MCF 10A (cell line): ENCODE measurements at regions not wholly inside any gene's neighbourhood (a gene's known extent, or its start where the extent isn't known, plus 50 kb on each side); places are given as distances from the start of the nearest gene placed in this dataset.

Source experiments
- BruUV-seq: library from RNA; stranded (reverse); fragments of 400-500 nt; replicated peaks from 2 replicates; lab custom pipeline; 2021; lab: Mats Ljungman, UMichigan
- CTCF ChIA-PET: fragments of 300-600 bp; sonication (Branson Sonifier 250); formaldehyde crosslinking; extraction: SDS; loops from one replicate; lab custom pipeline; 2021; ENCODE audit warnings: antibody characterized with exemption, inconsistent platforms; lab: Yijun Ruan, JAX
- POLR2A ChIA-PET: fragments of 300-600, 350-650 bp; sonication (Branson Sonifier 250); formaldehyde crosslinking; extraction: SDS; loops from one replicate; lab custom pipeline; 2020; ENCODE audit warnings: antibody characterized with exemption, inconsistent platforms; lab: Yijun Ruan, JAX
- DNase-seq: peaks from one replicate; pipeline ENCODE4 v3.0.0-alpha.2; 2018; ENCODE audit not compliant: unreplicated experiment
- H3K27ac Mint-ChIP-seq: one replicate; pipeline ENCODE4 v1.8.0; 2022; ENCODE audit warnings: mild to moderate bottlenecking, low read depth, mixed read lengths; ENCODE audit not compliant: unreplicated experiment
- H3K27me3 Mint-ChIP-seq: one replicate; pipeline ENCODE4 v1.8.0; 2022; ENCODE audit warnings: mixed read lengths; ENCODE audit not compliant: insufficient read depth, unreplicated experiment
- H3K36me3 Mint-ChIP-seq: one replicate; pipeline ENCODE4 v1.8.0; 2022; ENCODE audit warnings: mild to moderate bottlenecking, moderate library complexity, mixed read lengths; ENCODE audit not compliant: insufficient read depth, unreplicated experiment
- H3K4me1 Mint-ChIP-seq: one replicate; pipeline ENCODE4 v1.8.0; 2022; ENCODE audit warnings: mixed read lengths; ENCODE audit not compliant: insufficient read depth, unreplicated experiment
- H3K4me3 Mint-ChIP-seq: one replicate; pipeline ENCODE4 v1.8.0; 2022; ENCODE audit warnings: mild to moderate bottlenecking, moderate library complexity, mixed read lengths; ENCODE audit not compliant: unreplicated experiment
- H3K9me3 Mint-ChIP-seq: one replicate; pipeline ENCODE4 v1.8.0; 2022; ENCODE audit warnings: mixed read lengths; ENCODE audit not compliant: unreplicated experiment
- intact Hi-C: fragments of 100-400 bp; cut with micrococcal nuclease; formaldehyde crosslinking; loops from 2 replicates; pipeline ENCODE4 v1.14.1; 2022
- TF ChIP-seq, protein P1 (sequence below): fragments of 200-600 bp; IDR thresholded peaks from one replicate; pipeline ENCODE4 v1.8.0; 2022; ENCODE audit warnings: antibody characterized with exemption, mild to moderate bottlenecking; ENCODE audit not compliant: unreplicated experiment

DNA sequence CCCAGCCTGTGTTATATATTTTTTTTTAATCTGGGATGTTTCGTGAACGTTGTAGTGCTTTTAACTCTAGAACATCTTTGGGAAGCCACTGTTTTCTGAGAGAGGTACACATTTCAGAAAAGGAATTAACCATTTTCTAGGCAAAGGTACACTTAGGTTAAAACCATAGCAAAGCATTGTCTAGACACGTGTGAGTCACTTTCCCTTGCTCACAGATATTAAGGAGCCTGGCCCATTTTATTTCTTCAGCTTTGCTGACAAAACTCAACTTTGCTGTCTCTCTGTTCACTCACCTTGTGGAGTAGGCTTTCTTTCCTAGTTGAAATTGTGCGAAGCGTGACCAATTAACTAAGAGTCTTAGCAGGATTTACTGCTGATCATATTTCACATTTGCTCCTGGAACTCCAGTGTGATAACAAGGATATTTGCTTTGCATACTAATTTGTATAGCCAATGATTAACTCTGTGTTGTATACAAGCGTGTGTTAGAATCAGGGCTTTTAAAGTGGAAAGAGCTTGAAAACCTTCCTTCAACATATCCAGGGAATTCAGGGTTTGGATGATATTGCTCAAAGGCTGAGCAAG lies 215.0 kb upstream of the AGAP1 start:
- intact Hi-C loops = no loop called here
- H3K27me3 Mint-ChIP-seq = peaks cover 48% of the 10 kb centered on the region
- no peaks in the 10 kb centered on the region for H3K36me3 Mint-ChIP-seq
- no TSS peak for BruUV-seq
- DNase-seq = no peak
- POLR2A ChIA-PET = no interaction called here
- TF ChIP-seq, protein P1, sequence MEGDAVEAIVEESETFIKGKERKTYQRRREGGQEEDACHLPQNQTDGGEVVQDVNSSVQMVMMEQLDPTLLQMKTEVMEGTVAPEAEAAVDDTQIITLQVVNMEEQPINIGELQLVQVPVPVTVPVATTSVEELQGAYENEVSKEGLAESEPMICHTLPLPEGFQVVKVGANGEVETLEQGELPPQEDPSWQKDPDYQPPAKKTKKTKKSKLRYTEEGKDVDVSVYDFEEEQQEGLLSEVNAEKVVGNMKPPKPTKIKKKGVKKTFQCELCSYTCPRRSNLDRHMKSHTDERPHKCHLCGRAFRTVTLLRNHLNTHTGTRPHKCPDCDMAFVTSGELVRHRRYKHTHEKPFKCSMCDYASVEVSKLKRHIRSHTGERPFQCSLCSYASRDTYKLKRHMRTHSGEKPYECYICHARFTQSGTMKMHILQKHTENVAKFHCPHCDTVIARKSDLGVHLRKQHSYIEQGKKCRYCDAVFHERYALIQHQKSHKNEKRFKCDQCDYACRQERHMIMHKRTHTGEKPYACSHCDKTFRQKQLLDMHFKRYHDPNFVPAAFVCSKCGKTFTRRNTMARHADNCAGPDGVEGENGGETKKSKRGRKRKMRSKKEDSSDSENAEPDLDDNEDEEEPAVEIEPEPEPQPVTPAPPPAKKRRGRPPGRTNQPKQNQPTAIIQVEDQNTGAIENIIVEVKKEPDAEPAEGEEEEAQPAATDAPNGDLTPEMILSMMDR = no peak
- H3K4me1 Mint-ChIP-seq = no peaks in the 10 kb centered on the region
- no peak overlapping the region for H3K4me3 Mint-ChIP-seq
- H3K27ac Mint-ChIP-seq = no peak overlapping the region
- H3K9me3 Mint-ChIP-seq = no peaks in the 10 kb centered on the region
- CTCF ChIA-PET = interaction anchor here (0.5 kb wide), 1 partner anchor 41 kb away, joined by 3 read pairs; no protein-coding TSS in a partner anchor

DNA sequence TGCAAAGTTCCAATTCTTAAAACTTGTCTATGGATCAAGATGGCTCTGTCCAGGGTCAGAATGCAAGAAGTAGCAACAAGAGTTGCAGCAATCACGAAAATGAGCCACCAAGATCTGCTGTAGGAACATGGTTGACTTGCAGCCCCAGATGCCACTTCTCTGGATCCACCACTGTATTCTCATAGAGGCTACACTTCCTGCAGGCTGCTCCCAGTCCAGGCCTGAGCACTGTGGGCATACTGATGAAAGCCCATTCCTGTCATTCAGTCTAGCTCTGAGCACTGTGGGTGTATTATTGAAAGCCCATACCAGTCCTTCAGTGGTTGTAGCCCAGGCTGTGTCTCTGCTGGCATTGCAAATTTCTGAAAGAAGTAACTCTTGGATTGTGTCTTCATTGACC lies 213.9 kb upstream of the AGAP1 start:
- no peaks in the 10 kb centered on the region for H3K36me3 Mint-ChIP-seq
- intact Hi-C loops = no loop called here
- no peaks in the 10 kb centered on the region for H3K4me1 Mint-ChIP-seq
- BruUV-seq = no TSS peak
- POLR2A ChIA-PET = no interaction called here
- H3K27me3 Mint-ChIP-seq = peaks cover 48% of the 10 kb centered on the region
- no peaks in the 10 kb centered on the region for H3K9me3 Mint-ChIP-seq
- H3K4me3 Mint-ChIP-seq = no peak overlapping the region
- TF ChIP-seq, protein P1 = no peak
- DNase-seq = no peak
- CTCF ChIA-PET = no interaction called here
- no peak overlapping the region for H3K27ac Mint-ChIP-seq

DNA sequence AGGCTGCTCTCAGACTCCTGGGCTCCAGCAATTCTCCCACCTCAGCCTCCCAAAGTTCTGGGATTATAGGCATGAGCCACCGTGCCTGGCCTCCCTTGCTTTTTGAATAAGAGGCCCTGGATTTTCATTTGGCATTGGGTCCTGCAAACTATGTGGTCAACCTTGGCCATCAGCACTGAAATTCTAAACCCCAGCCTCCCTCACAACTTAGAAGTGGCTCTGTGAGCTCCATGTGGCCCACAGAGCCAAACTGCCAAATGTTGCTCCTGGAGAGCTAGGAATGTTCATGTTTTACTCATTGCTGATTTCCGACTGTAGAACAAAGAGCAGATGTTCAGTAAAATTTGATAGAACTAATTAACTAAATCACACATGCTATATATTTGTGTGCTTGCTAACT lies 210.6 kb upstream of the AGAP1 start:
- CTCF ChIA-PET = no interaction called here

DNA sequence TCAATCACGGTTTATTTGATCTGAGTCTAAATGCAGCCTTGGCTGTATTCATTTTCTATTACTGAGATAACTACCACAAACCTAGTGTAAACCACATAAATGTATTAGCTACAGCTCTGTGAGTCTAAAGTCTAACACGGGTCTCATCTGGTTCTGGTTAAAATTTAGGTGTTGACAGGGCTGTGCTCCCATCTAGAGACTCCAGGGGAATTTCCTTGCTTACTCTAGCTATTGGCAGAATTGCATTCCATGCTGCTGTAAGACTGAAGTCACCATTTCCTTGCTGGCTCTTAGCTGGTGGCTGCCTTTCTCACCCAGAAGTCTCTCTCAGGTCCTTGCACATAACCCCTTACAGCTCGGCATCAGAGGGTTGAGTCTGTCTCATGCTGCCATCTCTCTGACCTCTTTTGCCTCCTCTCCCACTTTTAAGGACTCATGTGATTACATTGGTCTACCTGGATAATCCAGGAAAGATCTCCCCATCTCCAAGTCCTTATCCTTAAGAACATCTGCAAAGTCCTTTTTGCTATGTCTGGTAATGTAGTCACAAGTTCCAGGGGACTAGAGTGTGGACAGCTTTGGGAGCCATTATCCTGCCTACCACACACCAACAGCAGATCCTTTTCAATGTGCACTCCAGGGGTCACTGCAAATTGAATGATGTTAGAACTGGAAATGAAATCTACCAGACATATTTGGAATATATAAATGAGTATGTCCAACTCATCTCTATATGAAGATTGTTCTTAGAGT lies 207.0 kb upstream of the AGAP1 start:
- CTCF ChIA-PET = interaction anchor here (0.6 kb wide), 1 partner anchor 184 kb away, joined by 3 read pairs; no protein-coding TSS in a partner anchor

More for the DNA sequence above, 210.6 kb upstream of the AGAP1 start:
- Mint-ChIP-seq H3K27me3 (peaks cover 55% of the 10 kb centered on the region), H3K27ac (no peak overlapping the region), H3K9me3 (no peaks in the 10 kb centered on the region), H3K4me3 (no peak overlapping the region), H3K4me1 (no peaks in the 10 kb centered on the region), H3K36me3 (peaks cover 6% of the 10 kb centered on the region)
- POLR2A ChIA-PET = interaction anchor here (1.2 kb wide), 1 partner anchor 16 kb away, joined by 4 read pairs; no protein-coding TSS in a partner anchor
- intact Hi-C loops = no loop called here
- BruUV-seq = no TSS peak
- TF ChIP-seq, protein P1 = no peak
- no peak for DNase-seq

More for the DNA sequence above, 207.0 kb upstream of the AGAP1 start:
- peaks cover 5% of the 10 kb centered on the region for H3K4me1 Mint-ChIP-seq
- no peak overlapping the region for H3K4me3 Mint-ChIP-seq
- intact Hi-C loops = no loop called here
- TF ChIP-seq, protein P1 = no peak
- no peak for DNase-seq
- H3K9me3 Mint-ChIP-seq = no peaks in the 10 kb centered on the region
- no peak overlapping the region for H3K27ac Mint-ChIP-seq
- BruUV-seq = no TSS peak
- peaks cover 75% of the 10 kb centered on the region for H3K27me3 Mint-ChIP-seq
- H3K36me3 Mint-ChIP-seq = peaks cover 6% of the 10 kb centered on the region
- POLR2A ChIA-PET = no interaction called here
